ENCODE measurements at regions not wholly inside any gene's neighbourhood (a gene's known extent, or its start where the extent isn't known, plus 50 kb on each side); places are given as distances from the start of the nearest gene placed in this dataset.

DNA sequence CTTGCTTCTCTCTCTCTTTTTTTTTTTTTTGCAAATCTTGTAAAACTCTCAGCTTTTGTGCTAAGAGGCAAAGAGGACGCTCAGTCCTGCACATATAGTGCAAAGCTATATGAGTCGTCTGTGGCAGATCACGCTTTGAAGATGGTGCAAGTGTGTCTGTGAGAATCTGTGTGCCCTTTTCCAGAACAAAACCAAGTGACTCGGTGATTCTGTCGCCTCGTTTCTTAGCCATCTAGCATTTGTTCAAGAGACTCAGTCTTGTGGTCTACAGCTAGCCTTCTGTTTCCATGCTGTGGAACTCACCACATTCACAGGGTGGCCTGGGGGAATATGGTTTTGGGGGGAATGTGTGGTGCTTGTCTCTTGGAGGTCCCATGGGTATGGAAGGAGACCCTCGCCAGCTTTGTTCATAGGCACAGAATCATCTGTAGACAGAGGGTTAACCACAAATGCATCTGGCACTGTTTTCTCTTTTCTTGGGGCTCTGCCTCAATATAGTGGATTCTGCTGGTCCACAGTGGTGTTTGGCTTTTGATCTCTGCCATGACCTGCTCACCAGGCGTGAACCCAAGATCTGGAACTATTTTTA lies 82.1 kb downstream of the C9orf152 start (continued):
- 0 out of 2 replicates have a peak, but pooled peaks have one; percentile 5 for TF ChIP-seq ZNF501 (CRISPR knock-in tag; IDR thresholded peaks at IDR 0.05)
- TF ChIP-seq ARID2 (CRISPR knock-in tag; IDR thresholded peaks at IDR 0.05; ENCODE audit: borderline replicate concordance) = 0 out of 2 replicates have a peak, but pooled peaks have one; percentile 77

DNA sequence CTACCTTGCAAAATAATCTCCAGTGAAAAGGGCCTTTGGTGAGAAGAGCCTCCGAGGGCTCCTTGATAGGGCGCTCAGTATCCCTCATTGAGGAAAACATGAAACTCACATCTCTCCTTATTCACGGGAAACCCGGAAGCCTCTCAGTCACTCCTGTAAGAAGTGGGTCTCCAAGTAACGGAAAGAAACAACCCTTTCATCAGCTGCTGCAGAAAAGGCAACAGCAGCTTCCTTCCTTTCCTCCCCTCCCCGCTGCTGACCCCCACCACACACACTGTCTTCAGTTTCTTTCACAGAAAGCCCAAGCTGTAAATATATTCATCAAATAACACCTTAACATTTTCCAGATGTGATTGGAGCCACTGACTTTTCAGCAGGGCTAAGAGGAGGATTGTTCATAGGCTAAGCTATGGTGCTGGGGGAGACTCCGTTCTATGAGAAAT lies 81.4 kb downstream of the C9orf152 start:
- Histone ChIP-seq H3K4me1 (ENCODE audit: insufficient read depth, low read length) (peaks cover 68% of the 10 kb centered on the region), H3K9me3 (ENCODE audit: low read length) (no peaks in the 10 kb centered on the region), H3K27ac (ENCODE audit: extremely low read length, insufficient read depth, low read length) (peak overlapping the region; percentile 74), H3K27me3 (ENCODE audit: control insufficient read depth in 1 of 2, insufficient read depth in 2 of 2, low read length in 2 of 2) (no peaks in the 10 kb centered on the region; a peak in 1 of 5 replicates), H3K4me3 (replicated peaks in 1 of 3; ENCODE audit: insufficient read depth in 1 of 3, low read depth in 2 of 3, low read length in 3 of 3) (peak overlapping the region; percentile 58 to 82 (median 76)), H2AFZ (ENCODE audit: low read length) (no peak overlapping the region), H3K79me2 (ENCODE audit: insufficient read depth, low read length) (peaks cover 59% of the 10 kb centered on the region), H3K36me3 (replicated peaks in 1 of 2; ENCODE audit: control insufficient read depth in 1 of 2, insufficient read depth in 2 of 2, low read length in 2 of 2) (no peaks in the 10 kb centered on the region), H3K4me2 (ENCODE audit: low read depth, low read length) (peak overlapping the region; percentile 98), H4K20me1 (ENCODE audit: insufficient read depth, low read length) (peaks cover 11% of the 10 kb centered on the region; the same call in 1 of the 2 replicates), H3K9ac (ENCODE audit: insufficient read depth, low read depth, low read length) (peak overlapping the region; percentile 90)
- DNase-seq (ENCODE audit: low spot score) = no peak
- 1% methylated on average over 7 of the region's 7 CpGs for WGBS (ENCODE audit: low lambda C conversion rate)
- ATAC-seq = peak; percentile 11
- in situ Hi-C loops (cut with HindIII; ENCODE audit: extremely low pct_ligation_motif_present, low pct_unique_long_range_greater_than_20kb) (no loop called here), intact Hi-C loops (cut with micrococcal nuclease; ENCODE audit: unreplicated experiment) (loop anchor here (2.0 kb wide), 2 partner anchors 24 to 68 kb away; no protein-coding TSS in a partner anchor)
- FAIRE-seq = no peak
- ChIA-PET POLR2A (interaction anchor here (1.4 to 3.9 kb wide), 4 partner anchors 10 to 130 kb away, joined by 3 to 35 read pairs (median 8); partner anchors contain the start of gene TXN), CTCF (ENCODE audit: low intra/inter-chr PET ratio, low total read pairs) (no interaction called here)
- no TSS peak for BruUV-seq (replicated peaks)
- TF ChIP-seq, protein P1, sequence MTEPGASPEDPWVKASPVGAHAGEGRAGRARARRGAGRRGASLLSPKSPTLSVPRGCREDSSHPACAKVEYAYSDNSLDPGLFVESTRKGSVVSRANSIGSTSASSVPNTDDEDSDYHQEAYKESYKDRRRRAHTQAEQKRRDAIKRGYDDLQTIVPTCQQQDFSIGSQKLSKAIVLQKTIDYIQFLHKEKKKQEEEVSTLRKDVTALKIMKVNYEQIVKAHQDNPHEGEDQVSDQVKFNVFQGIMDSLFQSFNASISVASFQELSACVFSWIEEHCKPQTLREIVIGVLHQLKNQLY (CRISPR knock-in tag; IDR thresholded peaks at IDR 0.05) = no peak
- TF ChIP-seq, protein P2, sequence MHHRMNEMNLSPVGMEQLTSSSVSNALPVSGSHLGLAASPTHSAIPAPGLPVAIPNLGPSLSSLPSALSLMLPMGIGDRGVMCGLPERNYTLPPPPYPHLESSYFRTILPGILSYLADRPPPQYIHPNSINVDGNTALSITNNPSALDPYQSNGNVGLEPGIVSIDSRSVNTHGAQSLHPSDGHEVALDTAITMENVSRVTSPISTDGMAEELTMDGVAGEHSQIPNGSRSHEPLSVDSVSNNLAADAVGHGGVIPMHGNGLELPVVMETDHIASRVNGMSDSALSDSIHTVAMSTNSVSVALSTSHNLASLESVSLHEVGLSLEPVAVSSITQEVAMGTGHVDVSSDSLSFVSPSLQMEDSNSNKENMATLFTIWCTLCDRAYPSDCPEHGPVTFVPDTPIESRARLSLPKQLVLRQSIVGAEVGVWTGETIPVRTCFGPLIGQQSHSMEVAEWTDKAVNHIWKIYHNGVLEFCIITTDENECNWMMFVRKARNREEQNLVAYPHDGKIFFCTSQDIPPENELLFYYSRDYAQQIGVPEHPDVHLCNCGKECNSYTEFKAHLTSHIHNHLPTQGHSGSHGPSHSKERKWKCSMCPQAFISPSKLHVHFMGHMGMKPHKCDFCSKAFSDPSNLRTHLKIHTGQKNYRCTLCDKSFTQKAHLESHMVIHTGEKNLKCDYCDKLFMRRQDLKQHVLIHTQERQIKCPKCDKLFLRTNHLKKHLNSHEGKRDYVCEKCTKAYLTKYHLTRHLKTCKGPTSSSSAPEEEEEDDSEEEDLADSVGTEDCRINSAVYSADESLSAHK (CRISPR knock-in tag; IDR thresholded peaks at IDR 0.05; ENCODE audit: borderline replicate concordance) = no peak
- TF ChIP-seq ZNF558 (CRISPR knock-in tag; IDR thresholded peaks at IDR 0.05; ENCODE audit: borderline replicate concordance) (0 out of 2 replicates have a peak, but pooled peaks have one; percentile 6), ZNF747 (CRISPR knock-in tag; IDR thresholded peaks at IDR 0.05; ENCODE audit: borderline replicate concordance) (no peak), HES4 (CRISPR knock-in tag; IDR thresholded peaks at IDR 0.05; ENCODE audit: borderline replicate concordance) (0 out of 2 replicates have a peak, but pooled peaks have one; percentile 5), ZNF383 (CRISPR knock-in tag; IDR thresholded peaks at IDR 0.05; ENCODE audit: borderline replicate concordance) (no peak), ZNF207 (IDR thresholded peaks at IDR 0.05; ENCODE audit: borderline replicate concordance) (no peak), NRL (CRISPR knock-in tag; IDR thresholded peaks at IDR 0.05; ENCODE audit: borderline replicate concordance) (no peak), MEIS2 (CRISPR knock-in tag; IDR thresholded peaks at IDR 0.05) (no peak), ZNF841 (CRISPR knock-in tag; IDR thresholded peaks at IDR 0.05; ENCODE audit: borderline replicate concordance) (no peak), ZBTB7B (CRISPR knock-in tag; IDR thresholded peaks at IDR 0.05) (0 out of 2 replicates have a peak, but pooled peaks have one; percentile 3)
- TF ChIP-seq, protein P3, sequence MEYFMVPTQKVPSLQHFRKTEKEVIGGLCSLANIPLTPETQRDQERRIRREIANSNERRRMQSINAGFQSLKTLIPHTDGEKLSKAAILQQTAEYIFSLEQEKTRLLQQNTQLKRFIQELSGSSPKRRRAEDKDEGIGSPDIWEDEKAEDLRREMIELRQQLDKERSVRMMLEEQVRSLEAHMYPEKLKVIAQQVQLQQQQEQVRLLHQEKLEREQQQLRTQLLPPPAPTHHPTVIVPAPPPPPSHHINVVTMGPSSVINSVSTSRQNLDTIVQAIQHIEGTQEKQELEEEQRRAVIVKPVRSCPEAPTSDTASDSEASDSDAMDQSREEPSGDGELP (IDR thresholded peaks at IDR 0.05; ENCODE audit: borderline replicate concordance, low read depth) = peak; percentile 24; the same call in 1 of the 2 replicates
- TF ChIP-seq, protein P4, sequence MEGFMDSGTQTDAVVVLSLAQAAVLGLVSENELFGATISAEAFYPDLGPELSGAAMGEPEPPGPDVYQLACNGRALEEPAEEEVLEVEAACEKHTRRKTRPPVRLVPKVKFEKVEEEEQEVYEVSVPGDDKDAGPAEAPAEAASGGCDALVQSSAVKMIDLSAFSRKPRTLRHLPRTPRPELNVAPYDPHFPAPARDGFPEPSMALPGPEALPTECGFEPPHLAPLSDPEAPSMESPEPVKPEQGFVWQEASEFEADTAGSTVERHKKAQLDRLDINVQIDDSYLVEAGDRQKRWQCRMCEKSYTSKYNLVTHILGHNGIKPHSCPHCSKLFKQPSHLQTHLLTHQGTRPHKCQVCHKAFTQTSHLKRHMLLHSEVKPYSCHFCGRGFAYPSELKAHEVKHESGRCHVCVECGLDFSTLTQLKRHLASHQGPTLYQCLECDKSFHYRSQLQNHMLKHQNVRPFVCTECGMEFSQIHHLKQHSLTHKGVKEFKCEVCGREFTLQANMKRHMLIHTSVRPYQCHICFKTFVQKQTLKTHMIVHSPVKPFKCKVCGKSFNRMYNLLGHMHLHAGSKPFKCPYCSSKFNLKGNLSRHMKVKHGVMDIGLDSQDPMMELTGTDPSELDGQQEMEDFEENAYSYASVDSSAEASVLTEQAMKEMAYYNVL (CRISPR knock-in tag; IDR thresholded peaks at IDR 0.05; ENCODE audit: borderline replicate concordance) = no peak
